ENCODE measurements at regions not wholly inside any gene's neighbourhood (a gene's known extent, or its start where the extent isn't known, plus 50 kb on each side); places are given as distances from the start of the nearest gene placed in this dataset.

DNA sequence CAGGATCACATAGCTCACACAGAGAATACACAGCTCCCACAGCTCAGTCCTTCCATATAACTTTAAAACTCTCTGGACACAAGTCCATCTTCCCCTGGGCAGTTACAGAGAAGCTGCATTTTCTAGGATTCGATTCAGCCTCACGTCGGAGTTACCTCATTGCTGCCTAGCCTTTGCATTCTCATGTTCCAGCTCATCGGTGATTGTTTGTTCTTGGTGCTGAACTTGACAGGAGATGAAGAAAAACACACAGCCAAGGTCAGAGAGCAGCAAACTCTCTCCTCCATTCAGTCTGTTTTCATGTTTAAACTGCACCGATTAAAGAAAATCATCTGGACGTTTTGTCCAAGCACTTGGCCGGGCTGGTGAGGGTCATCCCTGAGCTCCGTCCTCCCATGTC, 375.5 kb upstream of the CFAP20DC start:
- DNase-seq (ENCODE audit: low spot score), result no peak
- Histone ChIP-seq H3K27ac (ENCODE audit: low read depth in 1 of 2, low read length in 2 of 2) (no peak overlapping the region), H3K9me3 (ENCODE audit: control insufficient read depth in 4 of 4, low read length in 3 of 4) (no peaks in the 10 kb centered on the region), H3K4me3 (ENCODE audit: low read depth in 1 of 3, low read length in 3 of 3) (no peak overlapping the region), H3K9ac (ENCODE audit: low read depth in 1 of 2, low read length in 2 of 2) (no peak overlapping the region), H3K4me1 (ENCODE audit: control insufficient read depth in 4 of 4, insufficient read depth in 4 of 4, low read length in 3 of 4) (no peaks in the 10 kb centered on the region), H3K27me3 (ENCODE audit: control insufficient read depth in 4 of 4, insufficient read depth in 4 of 4, low read length in 3 of 4) (peaks cover 0 to 6% (median 0%) of the 10 kb centered on the region in 4 donors), H3K36me3 (ENCODE audit: control insufficient read depth in 4 of 4, insufficient read depth in 3 of 4, low read depth in 1 of 4, low read length in 3 of 4) (no peaks in the 10 kb centered on the region)
- TF ChIP-seq ATF3 (IDR thresholded peaks at IDR 0.05), result no peak
- peak in 1 of 2 donors; percentile 19 for TF ChIP-seq RXRA (IDR thresholded peaks at IDR 0.05)
- 41% methylated on average over 8 of the region's 8 CpGs for WGBS

DNA sequence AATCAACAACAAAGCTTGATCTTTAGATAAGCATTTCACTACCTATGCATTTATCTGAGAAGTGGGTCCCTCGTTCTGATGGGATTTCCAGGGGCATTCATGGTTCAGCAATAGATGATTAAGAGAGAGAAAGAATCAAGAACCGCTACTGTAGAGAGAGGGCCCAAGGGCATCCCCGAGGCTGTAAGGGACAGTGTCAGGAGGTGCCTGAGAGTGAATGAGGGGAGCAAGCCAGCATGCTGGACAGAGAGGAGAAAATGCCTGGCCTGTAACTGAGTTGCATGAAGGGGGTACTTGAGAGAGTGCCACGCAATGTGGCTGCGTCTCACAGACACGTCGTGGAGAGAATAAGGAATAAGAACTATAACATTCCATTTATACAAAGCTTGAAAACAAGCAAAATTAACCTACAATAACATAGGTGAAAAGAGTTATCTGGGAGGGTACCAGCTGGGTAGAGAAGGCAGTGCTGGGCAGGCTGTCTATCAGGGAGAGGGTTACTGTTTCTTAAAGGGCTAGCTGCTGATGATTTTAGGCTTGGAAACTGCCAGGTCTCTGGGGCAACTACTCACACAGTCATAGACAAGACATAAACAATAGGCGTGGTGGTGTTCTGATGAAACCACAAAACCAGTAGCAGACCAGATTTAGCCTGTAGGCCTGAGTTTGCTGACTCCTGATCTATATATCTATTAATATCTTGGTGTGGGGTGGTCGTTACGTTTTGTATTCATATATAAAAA, 374.6 kb upstream of the CFAP20DC start:
- no peaks in the 10 kb centered on the region for H3K4me1 ChIP-seq (ENCODE audit: control insufficient read depth in 4 of 4, insufficient read depth in 4 of 4, low read length in 3 of 4)
- TF ChIP-seq ATF3 (IDR thresholded peaks at IDR 0.05), result no peak
- WGBS, result 81% methylated on average over 10 of the region's 10 CpGs
- H3K9ac ChIP-seq (ENCODE audit: low read depth in 1 of 2, low read length in 2 of 2), result no peak overlapping the region
- H3K27me3 ChIP-seq (ENCODE audit: control insufficient read depth in 4 of 4, insufficient read depth in 4 of 4, low read length in 3 of 4), result peaks cover 0 to 6% (median 0%) of the 10 kb centered on the region in 4 donors
- H3K4me3 ChIP-seq (ENCODE audit: low read depth in 1 of 3, low read length in 3 of 3), result no peak overlapping the region
- no peak for DNase-seq (ENCODE audit: low spot score)
- H3K27ac ChIP-seq (ENCODE audit: low read depth in 1 of 2, low read length in 2 of 2), result no peak overlapping the region
- no peaks in the 10 kb centered on the region for H3K9me3 ChIP-seq (ENCODE audit: control insufficient read depth in 4 of 4, low read length in 3 of 4)
- H3K36me3 ChIP-seq (ENCODE audit: control insufficient read depth in 4 of 4, insufficient read depth in 3 of 4, low read depth in 1 of 4, low read length in 3 of 4), result no peaks in the 10 kb centered on the region

GRCh38 chr3:59423707-59424106, 373.9 kb upstream of the CFAP20DC start:
- no peak overlapping the region for H3K4me3 ChIP-seq (ENCODE audit: low read depth in 1 of 3, low read length in 3 of 3)
- no peak overlapping the region for H3K27ac ChIP-seq (ENCODE audit: low read depth in 1 of 2, low read length in 2 of 2)
- H3K9me3 ChIP-seq (ENCODE audit: control insufficient read depth in 4 of 4, low read length in 3 of 4), result no peaks in the 10 kb centered on the region
- WGBS, result 78% methylated on average over 11 of the region's 11 CpGs
- no peaks in the 10 kb centered on the region for H3K4me1 ChIP-seq (ENCODE audit: control insufficient read depth in 4 of 4, insufficient read depth in 4 of 4, low read length in 3 of 4)
- no peaks in the 10 kb centered on the region for H3K36me3 ChIP-seq (ENCODE audit: control insufficient read depth in 4 of 4, insufficient read depth in 3 of 4, low read depth in 1 of 4, low read length in 3 of 4)
- H3K9ac ChIP-seq (ENCODE audit: low read depth in 1 of 2, low read length in 2 of 2), result no peak overlapping the region
- no peak for DNase-seq (ENCODE audit: low spot score)
- TF ChIP-seq SP1 (IDR thresholded peaks at IDR 0.05) (no peak), NR2F2 (IDR thresholded peaks at IDR 0.05) (no peak), EGR1 (IDR thresholded peaks at IDR 0.05; ENCODE audit: low read depth in 2 of 2) (no peak), HNF4A (conservative IDR thresholded peaks at IDR 0.05) (no peak), ATF3 (IDR thresholded peaks at IDR 0.05) (no peak), RXRA (IDR thresholded peaks at IDR 0.05) (no peak), FOXA2 (IDR thresholded peaks at IDR 0.05) (no peak), MAX (IDR thresholded peaks at IDR 0.05) (no peak), YY1 (IDR thresholded peaks at IDR 0.05) (no peak), HNF4G (IDR thresholded peaks at IDR 0.05) (no peak), GABPA (IDR thresholded peaks at IDR 0.05 in 1 of 2, conservative IDR thresholded peaks at IDR 0.05 in 1 of 2) (no peak)
- TF ChIP-seq, protein P1, sequence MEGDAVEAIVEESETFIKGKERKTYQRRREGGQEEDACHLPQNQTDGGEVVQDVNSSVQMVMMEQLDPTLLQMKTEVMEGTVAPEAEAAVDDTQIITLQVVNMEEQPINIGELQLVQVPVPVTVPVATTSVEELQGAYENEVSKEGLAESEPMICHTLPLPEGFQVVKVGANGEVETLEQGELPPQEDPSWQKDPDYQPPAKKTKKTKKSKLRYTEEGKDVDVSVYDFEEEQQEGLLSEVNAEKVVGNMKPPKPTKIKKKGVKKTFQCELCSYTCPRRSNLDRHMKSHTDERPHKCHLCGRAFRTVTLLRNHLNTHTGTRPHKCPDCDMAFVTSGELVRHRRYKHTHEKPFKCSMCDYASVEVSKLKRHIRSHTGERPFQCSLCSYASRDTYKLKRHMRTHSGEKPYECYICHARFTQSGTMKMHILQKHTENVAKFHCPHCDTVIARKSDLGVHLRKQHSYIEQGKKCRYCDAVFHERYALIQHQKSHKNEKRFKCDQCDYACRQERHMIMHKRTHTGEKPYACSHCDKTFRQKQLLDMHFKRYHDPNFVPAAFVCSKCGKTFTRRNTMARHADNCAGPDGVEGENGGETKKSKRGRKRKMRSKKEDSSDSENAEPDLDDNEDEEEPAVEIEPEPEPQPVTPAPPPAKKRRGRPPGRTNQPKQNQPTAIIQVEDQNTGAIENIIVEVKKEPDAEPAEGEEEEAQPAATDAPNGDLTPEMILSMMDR (IDR thresholded peaks at IDR 0.05; ENCODE audit: low read depth, low read length, missing input control), result no peak
- H3K27me3 ChIP-seq (ENCODE audit: control insufficient read depth in 4 of 4, insufficient read depth in 4 of 4, low read length in 3 of 4), result peaks cover 0 to 6% (median 0%) of the 10 kb centered on the region in 4 donors
